Caco-2 (cell line): ENCODE measurements at regions not wholly inside any gene's neighbourhood (a gene's known extent, or its start where the extent isn't known, plus 50 kb on each side); places are given as distances from the start of the nearest gene placed in this dataset.

Source experiments
- BruUV-seq: library from RNA; stranded (reverse); fragments of 400-500 nt; replicated peaks from 2 replicates; lab custom pipeline; 2021; lab: Mats Ljungman, UMichigan
- CTCF ChIA-PET: fragments of 300-600 bp; sonication (Branson Sonifier 250); formaldehyde crosslinking; loops from one replicate; lab custom pipeline; 2022; ENCODE audit warnings: antibody characterized with exemption; lab: Charles Lee
- POLR2A ChIA-PET: fragments of 300-600 bp; sonication (Branson Sonifier 250); formaldehyde crosslinking; loops from one replicate; lab custom pipeline; 2022; ENCODE audit warnings: antibody characterized with exemption; lab: Charles Lee
- DNase-seq, 2 experiments: peaks; one replicate each; pipeline versions ENCODE4 v3.0.0 to v3.0.0-alpha.2; 2020 to 2022
- H3K27me3 ChIP-seq: replicated peaks from 2 replicates; pipeline ENCODE4 v1.6.0; 2011; ENCODE audit warnings: low read length; ENCODE audit not compliant: control insufficient read depth, insufficient read depth
- H3K36me3 ChIP-seq: 2 replicates; pipeline ENCODE4 v1.5.1; 2011; ENCODE audit warnings: low read length; ENCODE audit not compliant: control insufficient read depth, insufficient read depth
- H3K4me1 ChIP-seq: fragments of 250-450 bp; sonication (Bioruptor Pico); 2 replicates; pipeline ENCODE4 v1.5.1; 2020; ENCODE audit warnings: mild to moderate bottlenecking
- H3K4me3 ChIP-seq: 2 replicates; pipeline ENCODE4 v1.5.1; 2011; ENCODE audit warnings: low read depth, mild to moderate bottlenecking, control low read depth, low read length
- H3K9me3 ChIP-seq: fragments of 250-450 bp; sonication (Bioruptor Pico); 2 replicates; pipeline ENCODE4 v1.5.1; 2020; ENCODE audit warnings: mild to moderate bottlenecking, moderate library complexity
- H3K27ac Mint-ChIP-seq: one replicate; pipeline ENCODE4 v1.8.0; 2022; ENCODE audit warnings: mixed read lengths; ENCODE audit not compliant: unreplicated experiment
- H3K27me3 Mint-ChIP-seq: one replicate; pipeline ENCODE4 v1.8.0; 2022; ENCODE audit warnings: mixed read lengths; ENCODE audit not compliant: insufficient read depth, unreplicated experiment
- H3K36me3 Mint-ChIP-seq: one replicate; pipeline ENCODE4 v1.8.0; 2022; ENCODE audit warnings: mild to moderate bottlenecking, mixed read lengths; ENCODE audit not compliant: insufficient read depth, unreplicated experiment
- H3K4me1 Mint-ChIP-seq: one replicate; pipeline ENCODE4 v1.8.0; 2022; ENCODE audit warnings: low read depth, mixed read lengths; ENCODE audit not compliant: unreplicated experiment
- H3K4me3 Mint-ChIP-seq: one replicate; pipeline ENCODE4 v1.8.0; 2022; ENCODE audit warnings: mild to moderate bottlenecking, moderate library complexity, mixed read lengths; ENCODE audit not compliant: unreplicated experiment
- H3K9me3 Mint-ChIP-seq: one replicate; pipeline ENCODE4 v1.8.0; 2022; ENCODE audit warnings: mixed read lengths; ENCODE audit not compliant: unreplicated experiment
- CTCF ChIP-seq, 2 experiments: fragments of 200-600 bp in 1 of 2; IDR thresholded peaks; 1 replicate in 1 of 2; 2 replicates in 1 of 2; pipeline versions ENCODE4 v1.5.1 to v1.8.0; 2011 to 2022; ENCODE audit warnings: antibody characterized with exemption in 1 of 2, control low read depth in 1 of 2, inconsistent platforms in 1 of 2, low read depth in 1 of 2, low read length in 1 of 2, mild to moderate bottlenecking in 1 of 2, moderate library complexity in 1 of 2; ENCODE audit not compliant: insufficient read depth in 1 of 2, severe bottlenecking in 1 of 2, unreplicated experiment in 1 of 2
- intact Hi-C: fragments of 100-400 bp; cut with micrococcal nuclease; formaldehyde crosslinking; loops from one replicate; pipeline ENCODE4 v1.10.0; 2022; ENCODE audit not compliant: unreplicated experiment

- H3K27ac Mint-ChIP-seq: no peak overlapping the region
- POLR2A ChIA-PET: no interaction called here
These were observed 597.1 kb upstream of the CT83 start for GRCh38 chrX:117059848-117060247.

GRCh38 chrX:117053260-117053659, 590.5 kb upstream of the CT83 start:
- Mint-ChIP-seq H3K4me3 (no peak overlapping the region), H3K27me3 (peaks cover 1% of the 10 kb centered on the region), H3K9me3 (no peaks in the 10 kb centered on the region), H3K27ac (no peak overlapping the region), H3K4me1 (no peaks in the 10 kb centered on the region), H3K36me3 (no peaks in the 10 kb centered on the region)
- intact Hi-C loops: no loop called here
- no peaks in the 10 kb centered on the region for H3K9me3 ChIP-seq
- H3K36me3 ChIP-seq: no peaks in the 10 kb centered on the region
- DNase-seq: no peak
- no peak for TF ChIP-seq CTCF (IDR thresholded peaks at IDR 0.05; ENCODE audit: insufficient read depth in 1 of 2, low read depth in 1 of 2, low read length in 1 of 2, severe bottlenecking in 1 of 2, unreplicated experiment in 1 of 2)
- ChIA-PET POLR2A (no interaction called here), CTCF (no interaction called here)
- no TSS peak for BruUV-seq
- H3K4me1 ChIP-seq: no peaks in the 10 kb centered on the region
- no peak overlapping the region for H3K4me3 ChIP-seq
- no peaks in the 10 kb centered on the region for H3K27me3 ChIP-seq

More at GRCh38 chrX:117059848-117060247, 597.1 kb upstream of the CT83 start:
- no peaks in the 10 kb centered on the region for H3K27me3 ChIP-seq
- Mint-ChIP-seq H3K36me3 (no peaks in the 10 kb centered on the region), H3K4me1 (no peaks in the 10 kb centered on the region), H3K9me3 (no peaks in the 10 kb centered on the region), H3K27me3 (peaks cover 2% of the 10 kb centered on the region), H3K4me3 (no peak overlapping the region)
- intact Hi-C loops: no loop called here
- TF ChIP-seq CTCF (IDR thresholded peaks at IDR 0.05; ENCODE audit: insufficient read depth in 1 of 2, low read depth in 1 of 2, low read length in 1 of 2, severe bottlenecking in 1 of 2, unreplicated experiment in 1 of 2): no peak
- H3K9me3 ChIP-seq: no peaks in the 10 kb centered on the region
- no peak for DNase-seq
- H3K36me3 ChIP-seq: no peaks in the 10 kb centered on the region
- no peaks in the 10 kb centered on the region for H3K4me1 ChIP-seq
- CTCF ChIA-PET: no interaction called here
- BruUV-seq: no TSS peak
- no peak overlapping the region for H3K4me3 ChIP-seq

GRCh38 chrX:117038918-117039440, 576.2 kb upstream of the CT83 start:
- H3K9me3 ChIP-seq: no peaks in the 10 kb centered on the region
- H3K27me3 ChIP-seq: no peaks in the 10 kb centered on the region
- H3K4me1 ChIP-seq: no peaks in the 10 kb centered on the region
- H3K4me3 ChIP-seq: no peak overlapping the region
- Mint-ChIP-seq H3K27me3 (no peaks in the 10 kb centered on the region), H3K4me1 (no peaks in the 10 kb centered on the region), H3K36me3 (no peaks in the 10 kb centered on the region), H3K4me3 (no peak overlapping the region), H3K9me3 (no peaks in the 10 kb centered on the region), H3K27ac (no peak overlapping the region)
- no peak for TF ChIP-seq CTCF (IDR thresholded peaks at IDR 0.05; ENCODE audit: insufficient read depth in 1 of 2, low read depth in 1 of 2, low read length in 1 of 2, severe bottlenecking in 1 of 2, unreplicated experiment in 1 of 2)
- POLR2A ChIA-PET: no interaction called here
- BruUV-seq: no TSS peak
- CTCF ChIA-PET: no interaction called here
- no peaks in the 10 kb centered on the region for H3K36me3 ChIP-seq
- no peak for DNase-seq
- intact Hi-C loops: no loop called here
